Epithelial cell of proximal tubule (primary cell): ENCODE measurements at regions not wholly inside any gene's neighbourhood (a gene's known extent, or its start where the extent isn't known, plus 50 kb on each side); places are given as distances from the start of the nearest gene placed in this dataset.

Experiments
- DNase-seq: peaks from one replicate; pipeline ENCODE4 v3.0.0-alpha.2; 2011; ENCODE audit warnings: low read depth
- H3K4me3 ChIP-seq: 2 replicates; pipeline ENCODE4 v1.5.1; 2011; ENCODE audit warnings: low read depth, mild to moderate bottlenecking, low read length
- CTCF ChIP-seq: conservative IDR thresholded peaks from 2 replicates; pipeline ENCODE4 v1.5.1; 2012; ENCODE audit warnings: low read depth, mild to moderate bottlenecking, low read length

GRCh38 chr2:191748059-191748461 lies 70.1 kb downstream of the NABP1 start:
- no peak for DNase-seq
- no peak overlapping the region for H3K4me3 ChIP-seq
- TF ChIP-seq CTCF, result no peak

GRCh38 chr2:191748528-191749180 lies 70.7 kb downstream of the NABP1 start:
- DNase-seq, result no peak
- TF ChIP-seq CTCF, result no peak
- H3K4me3 ChIP-seq, result no peak overlapping the region

GRCh38 chr2:191749181-191749540 lies 71.2 kb downstream of the NABP1 start:
- DNase-seq, result no peak
- H3K4me3 ChIP-seq, result no peak overlapping the region
- no peak for TF ChIP-seq CTCF

- TF ChIP-seq CTCF, result no peak
Measured at GRCh38 chr2:191754103-191754502, 76.2 kb downstream of the NABP1 start.

GRCh38 chr2:191756761-191757160 lies 78.8 kb downstream of the NABP1 start:
- TF ChIP-seq CTCF, result no peak
- H3K4me3 ChIP-seq, result no peak overlapping the region

More at GRCh38 chr2:191754103-191754502, 76.2 kb downstream of the NABP1 start:
- no peak for DNase-seq
- no peak overlapping the region for H3K4me3 ChIP-seq

GRCh38 chr2:191757208-191757607 lies 79.3 kb downstream of the NABP1 start:
- DNase-seq, result no peak
- no peak overlapping the region for H3K4me3 ChIP-seq
- TF ChIP-seq CTCF, result no peak

More at GRCh38 chr2:191756761-191757160, 78.8 kb downstream of the NABP1 start:
- DNase-seq, result no peak
